SJCRH30 (cell line): ENCODE measurements at regions not wholly inside any gene's neighbourhood (a gene's known extent, or its start where the extent isn't known, plus 50 kb on each side); places are given as distances from the start of the nearest gene placed in this dataset.

Experiments
- DNase-seq, 2 experiments: peaks; one replicate each; pipeline ENCODE4 v3.0.0-alpha.2; 2015 to 2020
- H3K27ac ChIP-seq: fragments of 250-450 bp; sonication (Bioruptor Pico); 2 replicates; pipeline ENCODE4 v1.5.1; 2020; ENCODE audit warnings: mild to moderate bottlenecking, moderate library complexity
- H3K27me3 ChIP-seq: fragments of 250-450 bp; sonication (Bioruptor Pico); 2 replicates; pipeline ENCODE4 v1.5.1; 2020; ENCODE audit warnings: mild to moderate bottlenecking, moderate library complexity
- H3K36me3 ChIP-seq: fragments of 250-450 bp; sonication (Bioruptor Pico); 2 replicates; pipeline ENCODE4 v1.5.1; 2020; ENCODE audit warnings: mild to moderate bottlenecking, moderate library complexity
- H3K4me1 ChIP-seq: fragments of 250-450 bp; sonication (Bioruptor Pico); 2 replicates; pipeline ENCODE4 v1.5.1; 2020; ENCODE audit warnings: mild to moderate bottlenecking, moderate library complexity
- H3K4me3 ChIP-seq: fragments of 250-450 bp; sonication (Bioruptor Pico); 2 replicates; pipeline ENCODE4 v1.5.1; 2020; ENCODE audit warnings: mild to moderate bottlenecking, moderate library complexity
- H3K9me3 ChIP-seq: fragments of 250-450 bp; sonication (Bioruptor Pico); replicated peaks from 2 replicates; pipeline ENCODE4 v1.5.1; 2020; ENCODE audit warnings: mild to moderate bottlenecking, moderate library complexity

DNA sequence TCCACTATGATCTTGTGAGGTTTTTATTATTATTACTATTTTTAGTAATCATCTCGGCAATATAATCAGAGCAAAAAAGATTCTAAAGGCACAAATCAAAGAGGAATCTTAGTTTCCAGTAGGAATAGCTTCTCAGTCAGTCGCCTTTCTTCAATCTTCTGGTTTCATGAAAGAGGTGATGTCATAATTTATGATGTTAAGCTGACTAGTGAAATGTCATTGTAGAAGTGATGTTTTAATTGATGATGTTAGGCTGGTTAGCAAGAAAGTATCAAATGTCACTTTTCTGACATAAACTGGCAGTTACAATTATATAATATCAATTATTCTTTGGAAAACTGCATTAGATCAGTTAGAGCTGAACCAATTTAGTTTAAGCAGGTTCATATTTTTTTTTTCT lies 476.7 kb upstream of the ETAA1 start:
- Histone ChIP-seq H3K4me3 (no peak overlapping the region), H3K27ac (no peak overlapping the region), H3K36me3 (no peaks in the 10 kb centered on the region), H3K9me3 (no peaks in the 10 kb centered on the region), H3K27me3 (no peaks in the 10 kb centered on the region), H3K4me1 (no peaks in the 10 kb centered on the region; the same call in 1 of the 2 replicates)
- no peak for DNase-seq

- no peak overlapping the region for H3K27ac ChIP-seq
- no peak overlapping the region for H3K4me3 ChIP-seq
- H3K36me3 ChIP-seq, result no peaks in the 10 kb centered on the region
- H3K27me3 ChIP-seq, result no peaks in the 10 kb centered on the region
- H3K4me1 ChIP-seq, result no peaks in the 10 kb centered on the region; the same call in 1 of the 2 replicates
- no peaks in the 10 kb centered on the region for H3K9me3 ChIP-seq
- no peak for DNase-seq
These were observed 472.0 kb upstream of the ETAA1 start for GRCh38 chr2:66925128-66925527.

DNA sequence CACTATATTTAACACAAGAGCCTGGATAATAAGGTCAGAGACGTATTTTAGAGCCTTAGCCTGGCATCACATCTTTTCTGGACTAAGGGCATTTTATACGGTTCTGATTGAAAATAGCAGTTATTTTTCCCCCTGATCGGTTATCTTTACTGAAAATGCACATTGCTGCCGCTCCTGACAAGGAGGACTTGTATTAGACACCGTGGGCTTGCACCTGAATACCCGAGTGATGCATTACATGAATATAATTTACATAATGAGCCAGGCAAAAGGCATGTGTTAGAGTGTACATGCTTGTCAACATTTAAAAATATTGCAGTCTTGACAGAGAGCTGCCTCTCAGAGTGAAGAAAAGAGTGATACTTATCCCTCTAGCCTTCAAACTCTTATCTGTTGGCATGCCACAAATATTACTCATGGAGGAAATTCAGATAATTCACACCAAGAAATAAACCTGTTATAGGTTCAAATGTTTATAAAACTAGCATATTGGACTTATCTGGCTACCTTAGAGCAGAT lies 470.5 kb upstream of the ETAA1 start:
- no peak for DNase-seq
- Histone ChIP-seq H3K27me3 (no peaks in the 10 kb centered on the region), H3K4me1 (no peaks in the 10 kb centered on the region; the same call in 1 of the 2 replicates), H3K4me3 (no peak overlapping the region), H3K9me3 (no peaks in the 10 kb centered on the region), H3K36me3 (no peaks in the 10 kb centered on the region), H3K27ac (no peak overlapping the region)

- no peaks in the 10 kb centered on the region for H3K9me3 ChIP-seq
- no peaks in the 10 kb centered on the region for H3K36me3 ChIP-seq
- no peak overlapping the region for H3K4me3 ChIP-seq
- no peak overlapping the region for H3K27ac ChIP-seq
- DNase-seq, result no peak
- H3K27me3 ChIP-seq, result no peaks in the 10 kb centered on the region
- H3K4me1 ChIP-seq, result no peaks in the 10 kb centered on the region
These were observed 467.3 kb upstream of the ETAA1 start for GRCh38 chr2:66929632-66930338.

DNA sequence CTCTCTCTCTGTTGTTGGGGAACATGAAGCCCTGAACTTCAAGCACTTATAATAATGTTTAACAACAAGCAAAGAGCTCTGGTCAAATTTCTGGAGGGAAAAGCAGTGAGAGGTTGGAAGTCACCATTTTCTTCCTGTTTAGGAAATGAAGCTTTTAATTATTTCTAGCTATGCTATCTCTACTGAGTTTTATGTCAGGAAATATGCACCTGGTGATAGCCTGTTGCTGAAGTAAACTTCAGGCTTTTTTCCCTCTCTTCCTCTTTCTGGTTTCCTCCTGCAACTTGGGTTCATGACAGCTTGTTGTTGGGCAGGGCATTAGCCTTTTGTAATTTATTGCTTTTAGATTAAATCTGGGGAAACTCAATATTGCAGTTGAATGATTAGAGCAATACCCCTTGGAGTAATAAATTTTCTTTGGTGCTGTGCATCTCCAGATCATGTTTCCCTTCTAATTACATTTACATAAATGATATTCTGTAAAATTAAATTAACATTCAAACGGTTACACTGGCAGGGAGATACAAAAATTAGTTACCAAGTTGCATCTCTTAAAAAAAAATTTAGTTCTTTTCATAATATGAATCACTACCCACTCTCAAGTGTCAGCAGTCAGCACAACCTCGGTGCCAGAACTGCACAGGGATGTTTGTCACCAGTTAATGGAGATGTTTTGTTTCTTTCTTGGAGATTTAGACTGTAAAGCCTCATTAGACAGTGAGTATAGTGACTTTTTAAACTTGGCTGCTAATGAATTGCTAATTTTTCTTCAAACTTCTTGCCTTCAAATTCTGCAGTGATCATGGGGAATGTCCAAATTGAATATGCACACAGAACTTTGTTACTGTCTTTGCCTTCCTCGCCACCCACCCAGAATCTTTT lies 466.6 kb upstream of the ETAA1 start:
- Histone ChIP-seq H3K36me3 (no peaks in the 10 kb centered on the region), H3K4me1 (no peaks in the 10 kb centered on the region), H3K27ac (no peak overlapping the region), H3K27me3 (no peaks in the 10 kb centered on the region), H3K4me3 (no peak overlapping the region), H3K9me3 (no peaks in the 10 kb centered on the region)
- DNase-seq, result no peak

- Histone ChIP-seq H3K9me3 (no peaks in the 10 kb centered on the region), H3K4me3 (no peak overlapping the region), H3K27me3 (peaks cover 6% of the 10 kb centered on the region; the same call in 1 of the 2 replicates), H3K27ac (no peak overlapping the region), H3K36me3 (no peaks in the 10 kb centered on the region), H3K4me1 (no peaks in the 10 kb centered on the region)
- no peak for DNase-seq
These were observed 458.6 kb upstream of the ETAA1 start for GRCh38 chr2:66938471-66938967.

GRCh38 chr2:66940080-66940479 lies 457.1 kb upstream of the ETAA1 start:
- H3K27ac ChIP-seq, result no peak overlapping the region
- H3K4me1 ChIP-seq, result no peaks in the 10 kb centered on the region
- DNase-seq, result no peak
- H3K9me3 ChIP-seq, result no peaks in the 10 kb centered on the region
- no peaks in the 10 kb centered on the region for H3K36me3 ChIP-seq
- H3K27me3 ChIP-seq, result peaks cover 6% of the 10 kb centered on the region; the same call in 1 of the 2 replicates
- no peak overlapping the region for H3K4me3 ChIP-seq

GRCh38 chr2:66948234-66948633 lies 448.9 kb upstream of the ETAA1 start:
- DNase-seq, result no peak
- Histone ChIP-seq H3K4me1 (no peaks in the 10 kb centered on the region), H3K9me3 (no peaks in the 10 kb centered on the region), H3K27ac (no peak overlapping the region), H3K36me3 (no peaks in the 10 kb centered on the region), H3K4me3 (no peak overlapping the region), H3K27me3 (peaks cover 3% of the 10 kb centered on the region; the same call in 1 of the 2 replicates)

- H3K27ac ChIP-seq, result no peak overlapping the region
- H3K4me1 ChIP-seq, result no peaks in the 10 kb centered on the region
- DNase-seq, result no peak
- H3K36me3 ChIP-seq, result no peaks in the 10 kb centered on the region
- H3K9me3 ChIP-seq, result no peaks in the 10 kb centered on the region
- H3K4me3 ChIP-seq, result no peak overlapping the region
- H3K27me3 ChIP-seq, result peaks cover under 1% of the 10 kb centered on the region; the same call in 1 of the 2 replicates
These were observed 439.9 kb upstream of the ETAA1 start for GRCh38 chr2:66957198-66957597.

DNA sequence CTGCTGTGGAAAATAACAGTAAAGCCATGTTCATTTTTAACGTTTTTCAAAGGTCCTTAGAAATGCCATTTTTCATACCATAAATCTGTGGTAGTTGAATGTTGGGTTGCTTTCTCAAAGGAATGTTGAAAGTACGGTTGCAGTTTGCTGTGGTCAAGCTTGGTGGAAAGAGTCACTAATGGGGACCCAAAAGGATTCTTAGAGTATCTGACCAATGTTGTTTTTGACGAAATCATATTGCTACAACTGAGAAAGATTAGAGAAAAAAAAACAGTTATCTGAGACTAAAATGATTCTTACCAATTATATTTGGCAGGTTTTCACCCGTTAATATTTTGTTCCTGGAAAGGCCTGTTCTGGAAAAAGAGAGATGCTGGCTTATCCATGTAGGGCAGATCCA lies 439.5 kb upstream of the ETAA1 start:
- no peaks in the 10 kb centered on the region for H3K9me3 ChIP-seq
- no peaks in the 10 kb centered on the region for H3K36me3 ChIP-seq
- H3K4me3 ChIP-seq, result no peak overlapping the region
- H3K27ac ChIP-seq, result no peak overlapping the region
- peaks cover 4% of the 10 kb centered on the region; the same call in 1 of the 2 replicates for H3K27me3 ChIP-seq
- H3K4me1 ChIP-seq, result no peaks in the 10 kb centered on the region
- no peak for DNase-seq

DNA sequence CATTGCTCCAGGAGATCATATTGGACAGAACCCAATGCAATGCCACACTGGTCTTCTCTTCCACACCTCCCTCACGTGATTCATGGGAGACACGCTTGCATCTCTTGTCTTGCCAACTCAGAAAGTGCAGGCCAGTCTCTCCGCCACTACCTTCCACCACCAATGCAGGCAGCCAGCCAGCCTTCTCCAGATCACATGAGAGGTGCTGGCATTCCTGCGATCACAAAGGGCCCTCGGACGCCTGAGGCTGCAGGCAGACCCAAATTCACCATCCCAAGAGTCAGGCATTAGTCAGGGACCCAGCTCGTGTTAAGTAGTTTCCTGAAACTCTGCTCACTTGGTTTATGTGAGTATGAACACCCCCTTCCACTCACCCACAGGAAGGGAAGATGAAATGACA lies 437.0 kb upstream of the ETAA1 start:
- no peak for DNase-seq
- Histone ChIP-seq H3K4me1 (no peaks in the 10 kb centered on the region), H3K9me3 (no peaks in the 10 kb centered on the region), H3K36me3 (no peaks in the 10 kb centered on the region), H3K27me3 (peaks cover 4% of the 10 kb centered on the region; the same call in 1 of the 2 replicates), H3K4me3 (no peak overlapping the region), H3K27ac (no peak overlapping the region)

DNA sequence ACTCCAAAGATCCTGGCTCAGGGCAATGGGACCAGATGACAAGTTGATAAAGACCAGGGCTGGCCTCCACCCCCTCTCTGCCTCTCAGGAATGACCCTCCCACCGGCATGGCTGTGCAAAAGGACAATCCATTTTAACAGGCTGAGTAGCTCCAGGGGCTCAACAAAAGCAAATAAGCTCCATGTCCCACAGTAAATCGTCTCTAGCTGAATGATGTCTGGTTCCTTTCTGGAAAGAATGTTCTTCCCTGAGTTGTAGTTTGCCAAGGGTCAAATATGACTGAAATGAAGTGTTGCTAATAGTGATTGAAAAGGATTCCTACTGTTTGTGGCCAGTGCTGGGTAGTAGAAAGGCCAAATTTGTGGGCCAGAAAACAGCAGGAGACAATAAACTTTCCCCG lies 434.4 kb upstream of the ETAA1 start:
- no peaks in the 10 kb centered on the region for H3K9me3 ChIP-seq
- H3K36me3 ChIP-seq, result no peaks in the 10 kb centered on the region
- DNase-seq, result no peak
- no peak overlapping the region for H3K4me3 ChIP-seq
- peaks cover 4% of the 10 kb centered on the region; the same call in 1 of the 2 replicates for H3K27me3 ChIP-seq
- H3K4me1 ChIP-seq, result no peaks in the 10 kb centered on the region
- H3K27ac ChIP-seq, result no peak overlapping the region

- H3K27me3 ChIP-seq, result peaks cover 6% of the 10 kb centered on the region; the same call in 1 of the 2 replicates
- H3K36me3 ChIP-seq, result no peaks in the 10 kb centered on the region
- H3K4me3 ChIP-seq, result no peak overlapping the region
- DNase-seq, result no peak
- H3K9me3 ChIP-seq, result no peaks in the 10 kb centered on the region
- no peak overlapping the region for H3K27ac ChIP-seq
- H3K4me1 ChIP-seq, result no peaks in the 10 kb centered on the region
These were observed 430.5 kb upstream of the ETAA1 start for GRCh38 chr2:66966631-66967030.

DNA sequence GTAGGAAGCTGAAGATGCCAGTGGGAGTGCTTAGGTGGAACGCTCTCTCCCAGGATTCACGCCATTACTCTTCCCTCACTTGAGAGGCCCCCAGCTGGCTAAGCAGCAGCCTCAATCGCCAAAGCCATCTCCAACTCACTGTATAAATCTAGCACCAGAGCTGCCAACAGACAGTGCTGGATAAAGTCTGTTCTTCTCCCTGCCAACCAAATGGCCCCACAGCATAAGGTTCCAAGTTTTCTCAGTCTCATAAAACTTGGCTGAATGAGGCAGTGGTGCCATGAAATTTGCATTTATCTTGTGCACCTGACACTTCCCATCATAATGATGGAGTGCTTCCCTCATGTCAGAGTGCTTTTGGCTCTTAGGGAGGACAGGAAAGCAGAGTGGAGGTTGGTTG lies 428.2 kb upstream of the ETAA1 start:
- Histone ChIP-seq H3K27ac (no peak overlapping the region), H3K4me1 (no peaks in the 10 kb centered on the region), H3K36me3 (no peaks in the 10 kb centered on the region), H3K9me3 (no peaks in the 10 kb centered on the region), H3K4me3 (no peak overlapping the region), H3K27me3 (0 out of 2 replicates have a peak, but pooled peaks cover 2% of the 10 kb centered on the region)
- no peak for DNase-seq

DNA sequence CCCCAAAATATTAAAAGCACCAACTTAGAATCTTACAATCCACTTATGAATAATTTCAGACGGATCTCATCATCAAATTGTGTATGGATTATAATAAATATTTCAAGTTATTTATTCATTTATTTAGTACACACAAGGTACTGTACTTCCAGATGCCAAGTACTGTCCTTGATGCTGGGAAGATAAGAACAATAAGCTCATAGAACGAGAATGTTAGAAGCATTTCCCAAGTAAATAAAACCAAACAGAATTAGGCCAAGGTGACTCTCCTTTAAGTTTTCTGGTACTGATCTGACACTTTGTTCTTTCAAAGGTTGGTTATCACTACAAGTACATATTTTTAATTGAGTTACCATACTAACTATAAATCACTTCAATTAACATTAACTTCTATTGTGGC lies 416.1 kb upstream of the ETAA1 start:
- Histone ChIP-seq H3K27ac (no peak overlapping the region), H3K36me3 (no peaks in the 10 kb centered on the region), H3K4me1 (no peaks in the 10 kb centered on the region), H3K4me3 (no peak overlapping the region), H3K27me3 (no peaks in the 10 kb centered on the region), H3K9me3 (no peaks in the 10 kb centered on the region)
- DNase-seq, result no peak
